LNCaP clone FGC (cell line): ENCODE measurements at regions not wholly inside any gene's neighbourhood (a gene's known extent, or its start where the extent isn't known, plus 50 kb on each side); places are given as distances from the start of the nearest gene placed in this dataset.

Source experiments
- DNase-seq: peaks from one replicate; pipeline ENCODE4 v3.0.0-alpha.2; 2011; ENCODE audit warnings: low read depth
- H3K4me3 ChIP-seq: 2 replicates; pipeline ENCODE4 v1.5.1; 2011; ENCODE audit warnings: mild to moderate bottlenecking, low read depth, low read length, control low read depth
- CTCF ChIP-seq: IDR thresholded peaks from 2 replicates; pipeline ENCODE4 v1.5.1; 2012; ENCODE audit warnings: mild to moderate bottlenecking; ENCODE audit not compliant: control insufficient read depth, insufficient read depth; ENCODE audit errors: extremely low read depth

DNA sequence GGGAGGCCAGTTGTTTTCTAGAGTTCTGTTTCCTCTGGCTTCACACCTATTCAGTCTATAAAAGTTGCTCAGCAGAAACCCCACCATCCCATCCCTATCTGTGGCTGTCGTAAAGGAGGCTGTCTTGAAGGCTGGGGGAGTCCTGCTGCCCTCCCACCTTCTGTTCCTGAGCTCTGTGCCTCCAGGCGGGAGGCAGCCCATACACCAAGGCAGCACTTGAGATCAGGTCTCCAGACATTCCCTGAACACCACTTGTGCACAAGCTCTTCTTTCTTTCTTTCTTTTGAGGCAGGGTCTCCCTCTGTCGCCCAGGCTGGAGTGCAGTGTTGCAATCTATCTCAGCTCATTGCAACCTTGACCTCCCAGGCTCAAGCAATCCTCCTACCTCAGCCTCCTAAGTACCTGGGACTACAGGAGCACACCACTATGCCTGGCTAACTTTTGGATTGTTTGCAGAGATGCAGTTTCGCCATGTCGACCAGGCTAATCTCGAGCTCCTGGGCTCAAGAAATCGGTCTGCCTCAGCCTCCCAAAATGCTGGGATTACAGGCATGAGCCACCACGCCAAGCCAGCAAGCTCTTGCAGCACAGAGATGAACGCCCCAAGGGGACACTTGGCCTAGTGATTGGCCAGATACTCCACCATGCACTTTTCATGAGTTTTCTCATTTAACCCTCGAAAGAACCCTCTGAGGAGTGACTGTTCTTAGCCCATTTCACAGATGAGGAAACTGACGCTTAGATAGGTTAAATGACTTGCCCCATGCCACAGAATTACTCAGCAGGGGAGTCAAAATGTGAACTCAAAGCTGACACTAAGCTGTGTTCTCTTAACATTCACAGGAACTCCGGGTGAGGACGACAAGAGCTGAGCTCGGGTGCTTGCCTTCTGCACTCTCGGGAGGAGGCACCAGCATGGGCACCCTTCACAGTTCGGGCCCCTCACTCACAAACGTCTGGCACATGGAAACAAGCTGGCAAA lies 55.8 kb upstream of the ENPP6 start:
- H3K4me3 ChIP-seq, result no peak overlapping the region
- TF ChIP-seq CTCF, result no peak
- no peak for DNase-seq

DNA sequence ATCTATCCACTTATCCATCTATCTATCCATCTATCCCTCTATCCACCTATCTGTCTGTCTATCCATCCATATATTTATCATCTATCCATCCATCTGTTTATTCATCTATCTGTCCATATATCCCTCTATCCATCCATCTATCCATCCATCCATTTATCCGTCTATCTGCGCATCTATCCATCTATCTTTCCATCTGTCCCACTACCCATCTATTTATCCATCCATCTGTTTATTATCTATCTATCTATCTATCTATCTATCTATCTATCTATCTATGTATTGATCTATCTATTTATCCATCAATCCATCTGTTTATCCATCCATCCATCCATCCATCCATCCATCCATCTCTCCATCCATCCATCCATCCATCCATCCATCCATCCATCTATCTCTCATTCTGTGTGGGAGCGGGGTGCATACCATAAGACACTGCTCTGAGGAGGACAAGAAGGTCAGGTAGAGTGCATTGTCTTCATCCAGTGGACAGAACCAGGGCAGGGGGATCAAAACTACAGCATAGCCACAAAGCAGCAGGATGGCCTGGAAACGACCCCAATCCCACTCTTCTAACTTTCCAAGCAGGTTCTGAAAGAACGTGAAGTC lies 53.2 kb upstream of the ENPP6 start:
- no peak overlapping the region for H3K4me3 ChIP-seq
- no peak for DNase-seq
- TF ChIP-seq CTCF, result no peak

DNA sequence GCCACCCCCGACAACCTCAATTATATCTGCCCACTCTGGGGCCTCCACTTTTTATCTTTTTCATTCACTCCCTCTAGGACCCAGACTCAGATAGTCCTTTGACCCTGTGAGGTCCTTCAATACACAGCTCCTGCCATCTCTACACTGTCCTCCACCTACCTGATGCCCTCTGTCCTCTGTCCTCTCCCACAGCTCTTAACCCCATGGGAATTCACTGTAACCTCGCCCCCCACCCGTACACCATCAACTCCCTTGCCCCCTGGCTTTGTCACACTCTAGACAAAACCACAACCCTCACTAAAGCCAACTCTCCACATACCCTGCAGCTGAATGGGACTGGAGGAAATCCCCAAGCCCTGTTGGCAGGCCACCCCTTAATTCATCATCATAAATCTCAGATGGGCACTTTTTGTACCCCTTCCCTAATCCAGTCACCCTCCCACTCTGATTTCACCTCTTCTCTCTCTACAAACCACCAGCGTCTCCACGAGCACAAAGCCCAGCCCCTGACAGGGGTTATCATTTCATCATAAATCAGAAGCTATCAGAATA lies 52.3 kb upstream of the ENPP6 start:
- no peak for DNase-seq
- H3K4me3 ChIP-seq, result no peak overlapping the region
- TF ChIP-seq CTCF, result no peak

DNA sequence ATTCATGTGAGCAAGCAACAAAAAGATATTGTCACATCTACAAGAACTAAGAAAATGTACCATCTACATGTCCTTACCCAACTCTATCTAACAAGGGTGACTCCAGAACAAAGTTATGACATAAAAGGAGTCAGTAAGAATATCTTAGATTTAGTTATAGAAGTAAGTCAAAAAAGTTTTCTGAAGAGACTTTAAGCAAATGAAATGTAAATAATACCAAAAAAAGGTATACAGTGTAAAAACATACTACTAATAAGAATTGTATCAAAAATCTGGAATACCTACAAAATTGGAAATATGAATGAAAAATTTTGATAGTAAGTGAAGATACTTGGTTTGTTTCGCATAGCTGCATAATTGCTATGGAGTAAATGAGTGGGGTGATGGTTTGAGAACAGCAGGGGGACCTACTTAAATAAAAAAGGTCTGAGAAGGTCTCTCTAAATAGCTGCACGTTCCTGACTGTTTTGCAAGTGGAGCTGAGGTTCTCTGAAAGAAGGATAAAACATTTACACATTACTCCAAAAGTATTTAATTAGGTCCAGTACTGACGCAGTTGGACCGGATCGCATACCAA lies 51.0 kb upstream of the ENPP6 start:
- peak overlapping the region; percentile 53 for H3K4me3 ChIP-seq
- no peak for DNase-seq
- TF ChIP-seq CTCF, result no peak

- DNase-seq, result peak; percentile 35
Observed at GRCh38 chr4:184267673-184268583, 50.3 kb upstream of the ENPP6 start.

More at GRCh38 chr4:184267673-184268583, 50.3 kb upstream of the ENPP6 start:
- H3K4me3 ChIP-seq, result peak overlapping the region; percentile 53
- TF ChIP-seq CTCF, result no peak
